ENCODE measurements at regions not wholly inside any gene's neighbourhood (a gene's known extent, or its start where the extent isn't known, plus 50 kb on each side); places are given as distances from the start of the nearest gene placed in this dataset.
"Not testable (repeated sequence)": the region's sequence is repeated elsewhere in the genome, so short reads cannot be mapped to it uniquely, and the experiment has no call there.

- H3K9me3 Mint-ChIP-seq = peaks cover 7 to 9% of the 10 kb centered on the region in 2 donors
- no peak for DNase-seq
- Histone ChIP-seq H3K27me3 (ENCODE audit: control insufficient read depth, insufficient read depth, low read length) (no peaks in the 10 kb centered on the region), H3K4me1 (ENCODE audit: control insufficient read depth, insufficient read depth, low read length) (no peaks in the 10 kb centered on the region), H3K9me3 (ENCODE audit: control insufficient read depth, insufficient read depth, low read length) (no peaks in the 10 kb centered on the region), H3K4me3 (ENCODE audit: low read length) (no peak overlapping the region), H3K27ac (ENCODE audit: low read length) (no peak overlapping the region), H3K36me3 (ENCODE audit: control insufficient read depth, insufficient read depth, low read length) (no peaks in the 10 kb centered on the region)
- H3K27ac Mint-ChIP-seq = no peak overlapping the region
- H3K27me3 Mint-ChIP-seq (ENCODE audit: low read depth in 2 of 2) = no peaks in the 10 kb centered on the region
- TF ChIP-seq CTCF (IDR thresholded peaks at IDR 0.05) = no peak
- WGBS (ENCODE audit: insufficient coverage) = 79% methylated on average over 13 of the region's 13 CpGs
- H3K4me1 Mint-ChIP-seq = no peaks in the 10 kb centered on the region
- intact Hi-C loops (cut with micrococcal nuclease) = no loop called here
- no peak for ATAC-seq
- H3K36me3 Mint-ChIP-seq = no peaks in the 10 kb centered on the region
- no peak overlapping the region for H3K4me3 Mint-ChIP-seq
Measured at GRCh38 chr5:126056851-126057622, 366.2 kb upstream of the GRAMD2B start.

GRCh38 chr5:126058392-126058791 is 364.8 kb upstream of the GRAMD2B start:
- 86% methylated on average over 5 of the region's 5 CpGs for WGBS (ENCODE audit: insufficient coverage)
- H3K27ac Mint-ChIP-seq; H3K36me3 ChIP-seq (ENCODE audit: control insufficient read depth, insufficient read depth, low read length); H3K9me3 ChIP-seq (ENCODE audit: control insufficient read depth, insufficient read depth, low read length); DNase-seq; intact Hi-C loops (cut with micrococcal nuclease); H3K27ac ChIP-seq (ENCODE audit: low read length); H3K4me3 ChIP-seq (ENCODE audit: low read length); H3K27me3 Mint-ChIP-seq (ENCODE audit: low read depth in 2 of 2); H3K4me1 Mint-ChIP-seq; H3K4me1 ChIP-seq (ENCODE audit: control insufficient read depth, insufficient read depth, low read length); H3K4me3 Mint-ChIP-seq; H3K36me3 Mint-ChIP-seq; H3K9me3 Mint-ChIP-seq; H3K27me3 ChIP-seq (ENCODE audit: control insufficient read depth, insufficient read depth, low read length); ATAC-seq: not testable (repeated sequence)

- H3K36me3 ChIP-seq (ENCODE audit: control insufficient read depth, insufficient read depth, low read length) = no peaks in the 10 kb centered on the region
- H3K4me3 ChIP-seq (ENCODE audit: low read length) = no peak overlapping the region
- intact Hi-C loops (cut with micrococcal nuclease) = no loop called here
- no peaks in the 10 kb centered on the region for H3K4me1 Mint-ChIP-seq
- H3K36me3 Mint-ChIP-seq = no peaks in the 10 kb centered on the region
- H3K9me3 Mint-ChIP-seq = peaks cover 9 to 13% of the 10 kb centered on the region in 2 donors
- no peak overlapping the region for H3K27ac Mint-ChIP-seq
- no peaks in the 10 kb centered on the region for H3K27me3 Mint-ChIP-seq (ENCODE audit: low read depth in 2 of 2)
- no peak for DNase-seq
- no peaks in the 10 kb centered on the region for H3K4me1 ChIP-seq (ENCODE audit: control insufficient read depth, insufficient read depth, low read length)
- 21% methylated on average over 1 of the region's 1 CpG for WGBS (ENCODE audit: insufficient coverage)
- TF ChIP-seq CTCF (IDR thresholded peaks at IDR 0.05) = no peak
- ATAC-seq = no peak
- no peak overlapping the region for H3K27ac ChIP-seq (ENCODE audit: low read length)
- H3K4me3 Mint-ChIP-seq = no peak overlapping the region
- H3K27me3 ChIP-seq (ENCODE audit: control insufficient read depth, insufficient read depth, low read length) = no peaks in the 10 kb centered on the region
- H3K9me3 ChIP-seq (ENCODE audit: control insufficient read depth, insufficient read depth, low read length) = peaks cover 4% of the 10 kb centered on the region
Measured at GRCh38 chr5:126062398-126063221, 360.6 kb upstream of the GRAMD2B start.

GRCh38 chr5:126065061-126065460 is 358.1 kb upstream of the GRAMD2B start:
- no peak for DNase-seq

More at GRCh38 chr5:126065061-126065460, 358.1 kb upstream of the GRAMD2B start:
- H3K27me3 ChIP-seq (ENCODE audit: control insufficient read depth, insufficient read depth, low read length) = no peaks in the 10 kb centered on the region
- WGBS (ENCODE audit: insufficient coverage) = 90% methylated on average over 3 of the region's 3 CpGs
- ATAC-seq = no peak
- H3K4me1 ChIP-seq (ENCODE audit: control insufficient read depth, insufficient read depth, low read length) = no peaks in the 10 kb centered on the region
- Mint-ChIP-seq H3K9me3 (peaks cover 8 to 12% of the 10 kb centered on the region in 2 donors), H3K27ac (no peak overlapping the region), H3K4me1 (no peaks in the 10 kb centered on the region), H3K36me3 (no peaks in the 10 kb centered on the region), H3K27me3 (ENCODE audit: low read depth in 2 of 2) (no peaks in the 10 kb centered on the region), H3K4me3 (no peak overlapping the region)
- intact Hi-C loops (cut with micrococcal nuclease) = no loop called here
- no peak overlapping the region for H3K4me3 ChIP-seq (ENCODE audit: low read length)
- no peaks in the 10 kb centered on the region for H3K36me3 ChIP-seq (ENCODE audit: control insufficient read depth, insufficient read depth, low read length)
- H3K9me3 ChIP-seq (ENCODE audit: control insufficient read depth, insufficient read depth, low read length) = peaks cover 4% of the 10 kb centered on the region
- no peak overlapping the region for H3K27ac ChIP-seq (ENCODE audit: low read length)
- TF ChIP-seq CTCF (IDR thresholded peaks at IDR 0.05) = no peak

Measured in natural killer cell (primary cell).